GM19438 (cell line): ENCODE measurements at regions not wholly inside any gene's neighbourhood (a gene's known extent, or its start where the extent isn't known, plus 50 kb on each side); places are given as distances from the start of the nearest gene placed in this dataset.
"Not testable (repeated sequence)": the region's sequence is repeated elsewhere in the genome, so short reads cannot be mapped to it uniquely, and the experiment has no call there.

Experiments used
- ATAC-seq: cut with Tn5 transposase; IDR thresholded peaks from one replicate; pipeline ENCODE4 v1.9.1; 2021; ENCODE audit warnings: low read depth; ENCODE audit not compliant: unreplicated experiment

GRCh38 chr6:139879823-139880356 lies 505.4 kb upstream of the CITED2 start:
- ATAC-seq, result no peak

- ATAC-seq, result not testable (repeated sequence)
Observed at GRCh38 chr6:139879241-139879640, 504.8 kb upstream of the CITED2 start.

GRCh38 chr6:139877828-139878405 lies 503.5 kb upstream of the CITED2 start:
- no peak for ATAC-seq

DNA sequence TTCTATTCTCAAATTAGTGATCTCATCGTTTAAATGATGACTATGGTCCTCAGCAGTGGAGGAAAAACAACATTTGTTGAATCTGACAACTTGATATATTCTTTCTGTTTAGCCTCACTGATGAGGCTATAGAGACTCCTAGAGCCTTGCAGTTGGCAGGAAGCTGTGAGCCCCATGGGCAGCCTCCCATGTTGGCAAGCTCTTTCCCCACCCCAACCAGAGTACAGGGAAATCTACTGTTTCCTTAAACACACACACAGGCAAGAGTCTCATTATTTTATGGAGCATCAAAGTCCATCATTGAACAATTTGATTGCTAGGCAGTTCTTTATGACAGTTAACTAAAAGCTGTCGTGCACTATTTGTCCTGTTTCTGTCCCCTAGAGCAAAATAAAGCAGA lies 498.2 kb upstream of the CITED2 start:
- ATAC-seq, result no peak

DNA sequence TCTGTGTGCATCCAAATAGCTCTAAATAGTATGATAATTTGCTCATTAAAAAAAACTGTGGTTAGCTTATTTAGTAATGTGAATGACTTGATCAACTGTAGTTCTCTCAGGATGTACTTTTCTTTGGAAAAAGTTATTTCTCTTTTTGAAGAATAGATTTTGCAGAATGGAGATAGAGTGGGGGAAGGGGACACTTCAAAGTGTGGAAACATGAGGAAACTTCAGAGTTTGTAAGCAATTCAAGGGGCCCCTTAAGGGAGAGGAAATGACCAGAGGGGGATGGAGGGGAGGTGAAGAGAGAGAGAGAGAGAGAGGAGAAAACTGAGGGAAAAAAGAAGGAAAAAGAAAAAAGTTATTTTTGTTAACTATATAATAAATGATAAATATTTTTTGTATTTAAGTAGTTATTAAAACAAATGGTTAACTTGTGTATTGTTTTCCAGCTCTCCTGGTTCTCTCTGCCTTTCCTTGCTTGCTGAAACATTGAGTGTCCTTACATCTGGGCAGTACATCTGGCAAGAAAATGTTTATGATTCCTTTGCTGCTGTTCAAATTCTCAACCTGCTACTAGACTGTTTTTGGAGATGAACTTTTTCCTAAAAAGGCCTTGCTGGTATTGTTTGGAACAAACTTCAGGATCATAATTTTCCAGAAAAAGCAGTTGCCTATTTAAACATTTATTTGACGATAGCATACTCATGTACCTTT lies 497.5 kb upstream of the CITED2 start:
- no peak for ATAC-seq

DNA sequence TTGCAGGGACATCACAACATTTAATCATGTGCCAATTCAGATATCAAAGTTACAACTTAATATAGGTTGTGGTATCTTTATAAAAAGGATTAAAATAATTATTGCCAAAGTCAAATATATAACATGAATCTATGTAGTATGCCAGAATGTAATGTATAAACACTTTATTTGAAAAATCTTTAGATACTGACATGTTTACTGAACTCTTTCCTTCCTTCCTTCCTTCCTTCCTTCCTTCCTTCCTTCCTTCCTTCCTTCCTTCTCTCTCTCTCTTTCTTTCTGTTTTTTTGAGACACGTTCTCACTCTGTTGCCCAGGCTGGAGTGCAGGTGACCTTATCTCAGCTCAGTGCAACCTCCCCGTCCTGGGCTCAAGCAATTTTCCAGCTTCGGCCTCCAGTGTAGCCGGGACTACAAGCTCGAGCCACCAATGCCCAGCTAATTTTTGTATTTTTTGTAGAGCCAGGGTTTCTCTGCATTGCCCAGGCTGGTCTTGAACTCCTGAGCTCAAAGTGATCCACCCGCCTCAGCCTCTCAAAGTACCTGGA lies 496.8 kb upstream of the CITED2 start:
- ATAC-seq, result no peak

GRCh38 chr6:139868576-139868975 lies 494.1 kb upstream of the CITED2 start:
- ATAC-seq, result no peak

- peak; percentile 63 for ATAC-seq
Observed at GRCh38 chr6:139863964-139864363, 489.5 kb upstream of the CITED2 start.

- ATAC-seq, result no peak
Observed at GRCh38 chr6:139863346-139863745, 488.9 kb upstream of the CITED2 start.

- no peak for ATAC-seq
Observed at GRCh38 chr6:139862311-139862710, 487.9 kb upstream of the CITED2 start.

DNA sequence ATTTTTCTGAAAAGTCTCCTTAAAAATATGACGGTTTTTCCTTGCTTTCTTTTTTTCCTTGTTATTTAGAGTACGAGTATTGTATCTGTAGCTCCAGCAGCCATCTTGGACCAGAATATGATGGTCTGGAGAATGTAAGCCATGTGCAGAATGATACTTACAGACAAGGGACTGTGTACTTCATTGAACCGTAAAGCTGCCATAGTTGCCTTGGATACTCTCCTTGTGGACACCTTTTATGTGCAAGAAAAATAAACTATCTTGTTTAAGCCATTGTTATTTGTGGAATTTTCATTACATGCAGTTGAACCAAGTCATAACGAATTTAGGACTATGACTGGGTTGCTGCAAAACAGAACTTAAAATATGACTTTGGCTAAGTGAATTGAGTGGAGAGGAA lies 485.8 kb upstream of the CITED2 start:
- no peak for ATAC-seq

DNA sequence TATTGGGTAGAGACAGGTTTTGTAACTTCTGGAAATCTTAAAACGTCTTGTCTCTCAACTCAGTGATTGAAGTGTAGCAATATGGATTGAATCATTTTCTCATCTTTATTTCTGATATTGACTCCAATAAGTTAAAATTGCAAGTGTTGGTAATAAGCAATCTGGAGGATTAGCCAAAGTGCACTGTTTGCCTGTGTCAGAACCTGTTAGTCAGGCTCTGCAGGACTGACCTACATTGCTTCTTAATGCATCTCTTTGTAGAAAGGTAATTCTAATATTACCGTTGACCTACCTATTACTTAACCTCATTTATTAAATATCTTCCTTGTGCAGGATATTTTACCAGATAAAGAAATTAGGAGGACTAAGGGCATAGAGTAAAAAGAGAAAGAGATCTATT lies 484.0 kb upstream of the CITED2 start:
- no peak for ATAC-seq

DNA sequence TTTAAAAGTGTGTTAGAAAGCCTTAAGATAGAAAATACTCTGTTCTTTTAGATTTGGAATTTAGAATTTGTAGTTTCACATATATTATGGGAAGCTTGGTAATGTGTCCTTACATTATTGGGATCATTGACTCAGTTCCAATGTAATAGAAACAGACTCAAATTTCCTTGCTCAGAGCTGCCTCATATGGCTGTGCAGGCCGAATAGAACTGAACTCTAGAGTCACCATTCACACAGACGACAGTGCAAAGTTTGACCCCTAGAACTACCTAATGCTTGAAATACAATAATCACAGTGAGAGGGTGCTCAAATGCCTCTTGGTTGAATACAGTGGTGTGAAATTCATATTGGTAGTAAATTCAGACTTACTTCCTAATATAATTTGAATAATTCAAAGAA lies 482.7 kb upstream of the CITED2 start:
- no peak for ATAC-seq

- ATAC-seq, result no peak
Observed at GRCh38 chr6:139856562-139856961, 482.1 kb upstream of the CITED2 start.

DNA sequence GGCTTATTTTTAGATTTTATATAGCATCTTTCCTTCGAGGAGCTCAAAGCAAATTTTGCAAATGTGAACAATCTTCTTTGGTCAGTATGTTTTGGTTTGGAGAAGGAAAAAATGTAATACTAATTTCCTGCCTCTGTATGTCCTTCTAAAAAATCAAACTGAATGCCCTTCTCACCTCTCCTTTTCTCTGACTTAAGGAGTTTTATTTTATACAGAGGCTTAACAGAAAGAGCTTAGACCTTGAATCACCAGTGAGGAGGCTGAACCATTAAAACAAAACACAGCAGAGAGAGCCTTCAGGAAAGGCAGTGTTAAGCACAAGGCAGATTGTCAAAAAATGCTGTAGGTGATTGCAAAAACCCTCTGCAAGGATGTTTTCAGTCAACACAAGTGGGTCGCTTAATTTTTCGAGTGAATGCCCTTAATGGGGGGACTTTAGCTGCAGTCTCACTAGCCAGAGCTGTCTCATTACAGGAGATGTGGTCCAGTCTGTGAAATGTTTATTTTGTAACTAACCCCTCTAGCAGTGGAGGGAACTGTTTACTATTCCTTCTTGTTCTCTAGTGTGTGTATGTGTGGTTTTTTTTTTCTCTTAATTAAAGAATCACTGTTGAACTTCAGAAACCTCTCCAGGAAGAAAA lies 481.3 kb upstream of the CITED2 start:
- no peak for ATAC-seq

DNA sequence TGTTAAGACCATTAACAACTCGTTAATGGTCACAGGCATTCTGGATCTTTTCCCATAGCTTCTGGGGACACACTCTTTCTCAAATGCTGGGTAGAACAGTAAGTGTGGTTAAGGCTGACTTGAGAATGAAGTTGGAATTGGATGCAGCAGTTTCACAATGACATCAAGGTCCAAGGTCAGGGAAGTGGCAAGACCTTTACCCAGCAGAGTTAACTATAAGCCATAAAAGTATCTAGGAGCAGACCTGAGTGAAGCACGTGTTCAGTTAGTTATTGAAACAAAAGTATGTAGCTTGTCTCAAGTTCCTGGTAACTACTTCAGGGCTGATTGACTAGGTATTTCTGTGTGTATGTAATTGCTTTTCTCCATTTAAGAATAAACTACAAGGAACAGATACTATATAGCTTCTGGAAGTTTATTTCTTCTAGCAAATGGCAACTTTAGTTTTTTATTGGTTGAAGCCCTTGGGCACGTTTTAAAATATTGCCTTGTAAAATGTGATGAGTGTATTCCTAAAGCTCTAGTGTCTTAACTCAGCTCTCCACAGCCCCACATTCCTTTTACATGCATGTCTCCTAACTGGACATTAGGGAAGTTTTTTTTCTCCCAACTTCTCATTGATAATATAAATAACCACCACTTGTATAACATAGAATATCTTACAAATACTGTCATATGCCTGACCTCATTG lies 479.0 kb upstream of the CITED2 start:
- no peak for ATAC-seq

DNA sequence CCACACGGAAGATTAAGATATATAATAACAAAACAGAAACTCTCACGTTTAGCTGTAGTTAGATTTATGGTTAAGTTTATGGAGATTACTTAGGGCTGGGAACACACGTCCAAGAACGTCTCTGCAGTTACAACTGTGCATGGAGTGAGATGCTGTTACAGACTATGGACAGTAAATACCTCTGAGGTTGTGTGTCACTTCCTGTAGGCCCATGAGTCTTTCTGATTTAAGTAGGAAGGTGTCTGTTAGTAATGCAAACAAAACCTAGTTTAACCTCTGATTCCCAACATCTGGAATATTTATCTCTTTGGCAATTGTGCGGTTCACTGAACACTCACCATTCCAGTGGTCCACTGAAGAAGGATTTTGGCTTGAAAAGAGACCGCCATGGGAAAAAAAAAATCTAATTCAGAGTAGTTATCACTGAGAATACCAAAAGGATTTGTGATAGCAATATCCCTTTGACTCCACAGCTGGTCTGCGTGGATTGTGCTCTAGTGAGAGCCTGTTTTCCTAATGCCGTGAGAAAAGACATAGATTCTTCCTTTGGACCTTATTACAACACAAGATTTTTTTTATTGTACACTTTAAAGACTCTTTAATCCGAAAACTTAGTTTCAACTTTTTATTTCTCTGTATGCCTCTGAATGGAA lies 478.2 kb upstream of the CITED2 start:
- ATAC-seq, result no peak

DNA sequence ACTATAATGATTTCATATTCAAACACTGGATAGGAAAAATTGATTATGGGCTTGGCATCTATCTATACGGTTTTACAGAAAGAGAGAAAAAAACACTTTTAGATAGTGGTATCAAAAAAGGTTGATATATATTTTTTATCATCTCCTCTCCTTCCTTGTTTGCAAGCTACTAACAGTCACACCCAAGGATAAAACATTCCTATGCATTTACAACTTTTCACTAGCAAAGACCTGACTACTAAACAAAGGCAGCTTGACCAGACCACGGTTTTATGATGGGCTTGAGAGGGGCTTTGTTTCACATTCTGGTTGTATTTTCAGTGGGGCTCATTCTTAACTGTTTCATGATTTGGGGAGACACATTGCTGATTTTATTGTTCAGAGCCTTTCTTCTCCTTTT lies 477.6 kb upstream of the CITED2 start:
- no peak for ATAC-seq

DNA sequence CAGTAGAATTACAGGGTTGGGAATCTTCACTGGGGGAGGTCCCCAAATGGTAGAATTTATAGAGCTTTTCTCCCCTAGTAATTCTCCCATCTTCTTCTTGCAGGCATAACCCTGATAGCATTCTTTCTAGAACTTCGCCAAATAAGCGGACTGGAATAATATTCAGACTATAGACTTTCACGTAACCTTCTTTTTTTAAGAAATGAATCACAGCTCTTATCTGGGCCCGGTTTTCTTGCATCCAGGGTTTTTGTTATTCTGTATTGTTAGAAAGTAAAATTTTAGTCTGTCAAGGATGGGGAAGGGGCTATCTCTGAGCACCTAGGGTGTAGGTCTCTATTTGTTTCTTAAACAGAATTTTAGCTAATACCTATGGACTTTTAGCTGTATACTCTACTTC lies 476.8 kb upstream of the CITED2 start:
- ATAC-seq, result no peak

DNA sequence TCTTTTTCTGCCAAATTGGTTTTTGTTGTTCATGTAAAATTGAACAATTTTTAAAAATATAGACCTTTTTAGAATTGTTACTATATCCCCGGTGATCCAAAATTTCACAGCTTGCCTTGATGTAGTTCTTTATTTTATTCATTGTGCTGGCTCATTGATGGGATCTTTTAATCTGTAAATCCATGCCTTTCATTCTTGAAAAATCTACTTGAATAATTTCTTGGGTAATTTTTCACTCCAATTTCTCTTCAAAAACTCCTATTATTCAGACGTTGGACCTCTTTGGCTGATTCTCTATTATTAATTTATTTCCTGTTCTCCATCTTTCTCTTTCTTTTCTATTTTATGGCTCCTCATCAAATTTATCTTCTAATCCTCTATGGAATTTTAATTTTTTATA lies 476.1 kb upstream of the CITED2 start:
- no peak for ATAC-seq

GRCh38 chr6:139847457-139847813 lies 473.0 kb upstream of the CITED2 start:
- no peak for ATAC-seq
